RWPE2 (cell line): ENCODE measurements at regions not wholly inside any gene's neighbourhood (a gene's known extent, or its start where the extent isn't known, plus 50 kb on each side); places are given as distances from the start of the nearest gene placed in this dataset.

Experiments
- ATAC-seq: fragments of 200-7000 bp; cut with Tn5 transposase; 3 replicates; pipeline ENCODE4 v1.9.1; 2021; ENCODE audit warnings: low read depth
- DNase-seq: peaks from one replicate; pipeline ENCODE4 v3.0.0-alpha.2; 2020; ENCODE audit warnings: low spot score
- H3K27ac ChIP-seq: fragments of 450-650 bp; 2 replicates; pipeline ENCODE4 v1.5.1; 2017; ENCODE audit warnings: mild to moderate bottlenecking; ENCODE audit not compliant: poor library complexity, severe bottlenecking
- H3K27me3 ChIP-seq: fragments of 250-450 bp; sonication (Bioruptor Pico); 2 replicates; pipeline ENCODE4 v1.5.1; 2021; ENCODE audit warnings: mild to moderate bottlenecking, moderate library complexity; ENCODE audit not compliant: insufficient read depth, poor library complexity, severe bottlenecking
- H3K36me3 ChIP-seq: fragments of 250-450 bp; sonication (Bioruptor Pico); 2 replicates; pipeline ENCODE4 v1.5.1; 2020; ENCODE audit warnings: low read depth, mild to moderate bottlenecking, moderate library complexity
- H3K4me1 ChIP-seq: fragments of 250-450 bp; sonication (Bioruptor Pico); 2 replicates; pipeline ENCODE4 v1.5.1; 2021; ENCODE audit warnings: mild to moderate bottlenecking, moderate library complexity; ENCODE audit not compliant: insufficient read depth, poor library complexity, severe bottlenecking
- H3K4me3 ChIP-seq: fragments of 250-450 bp; sonication (Bioruptor Pico); 2 replicates; pipeline ENCODE4 v1.5.1; 2021; ENCODE audit warnings: mild to moderate bottlenecking, moderate library complexity; ENCODE audit not compliant: severe bottlenecking
- H3K9me3 ChIP-seq: fragments of 250-450 bp; sonication (Bioruptor Pico); 2 replicates; pipeline ENCODE4 v1.5.1; 2021; ENCODE audit warnings: mild to moderate bottlenecking, moderate library complexity; ENCODE audit not compliant: severe bottlenecking
- CTCF ChIP-seq: fragments of 450-650 bp; IDR thresholded peaks from one replicate; pipeline ENCODE4 v1.5.1; 2017; ENCODE audit warnings: mild to moderate bottlenecking, moderate library complexity; ENCODE audit not compliant: poor library complexity, severe bottlenecking

- Histone ChIP-seq H3K4me3 (no peak overlapping the region), H3K27me3 (no peaks in the 10 kb centered on the region), H3K36me3 (no peaks in the 10 kb centered on the region), H3K9me3 (no peaks in the 10 kb centered on the region), H3K27ac (no peak overlapping the region), H3K4me1 (peaks cover 2% of the 10 kb centered on the region)
- ATAC-seq, result no peak
- DNase-seq, result no peak
- TF ChIP-seq CTCF, result no peak
Observed at GRCh38 chr3:177753451-177754155, 556.3 kb upstream of the TBL1XR1 start.

- Histone ChIP-seq H3K27ac (no peak overlapping the region), H3K4me3 (no peak overlapping the region), H3K36me3 (no peaks in the 10 kb centered on the region), H3K9me3 (no peaks in the 10 kb centered on the region), H3K4me1 (peaks cover 7% of the 10 kb centered on the region), H3K27me3 (no peaks in the 10 kb centered on the region)
- ATAC-seq (no peak), DNase-seq (no peak)
- no peak for TF ChIP-seq CTCF
Observed at GRCh38 chr3:177754508-177754921, 557.2 kb upstream of the TBL1XR1 start.

GRCh38 chr3:177758126-177758525 lies 560.8 kb upstream of the TBL1XR1 start:
- peaks cover 7% of the 10 kb centered on the region for H3K4me1 ChIP-seq
- TF ChIP-seq CTCF, result no peak
- DNase-seq (no peak), ATAC-seq (no peak)
- no peaks in the 10 kb centered on the region for H3K36me3 ChIP-seq
- H3K27me3 ChIP-seq, result no peaks in the 10 kb centered on the region
- H3K4me3 ChIP-seq, result no peak overlapping the region
- H3K27ac ChIP-seq, result peak overlapping the region; percentile 35
- H3K9me3 ChIP-seq, result no peaks in the 10 kb centered on the region

GRCh38 chr3:177760803-177761202 lies 563.5 kb upstream of the TBL1XR1 start:
- H3K4me1 ChIP-seq, result peaks cover 7% of the 10 kb centered on the region
- no peak for TF ChIP-seq CTCF
- DNase-seq, result no peak
- no peak for ATAC-seq
- no peaks in the 10 kb centered on the region for H3K9me3 ChIP-seq
- no peaks in the 10 kb centered on the region for H3K27me3 ChIP-seq
- no peaks in the 10 kb centered on the region for H3K36me3 ChIP-seq
- H3K4me3 ChIP-seq, result no peak overlapping the region
- no peak overlapping the region for H3K27ac ChIP-seq

GRCh38 chr3:177764377-177764912 lies 567.2 kb upstream of the TBL1XR1 start:
- Histone ChIP-seq H3K27me3 (no peaks in the 10 kb centered on the region), H3K4me1 (no peaks in the 10 kb centered on the region), H3K27ac (no peak overlapping the region), H3K36me3 (no peaks in the 10 kb centered on the region), H3K4me3 (no peak overlapping the region), H3K9me3 (no peaks in the 10 kb centered on the region)
- ATAC-seq (no peak), DNase-seq (no peak)
- no peak for TF ChIP-seq CTCF
